Endothelial cell of umbilical vein (primary cell): ENCODE measurements at regions not wholly inside any gene's neighbourhood (a gene's known extent, or its start where the extent isn't known, plus 50 kb on each side); places are given as distances from the start of the nearest gene placed in this dataset.

Source experiments
- BruUV-seq: library from RNA; stranded (reverse); fragments of 400-500 nt; replicated peaks from 2 replicates; lab custom pipeline; 2021; lab: Mats Ljungman, UMichigan
- CTCF ChIA-PET: fragments of 300-600, 350-600 bp; sonication (Branson Sonifier 250); formaldehyde crosslinking; loops from one replicate; lab custom pipeline; 2021; ENCODE audit warnings: antibody characterized with exemption, inconsistent platforms; lab: Charles Lee
- POLR2A ChIA-PET: fragments of 300-600, 350-600 bp; sonication (Branson Sonifier 250); formaldehyde crosslinking; loops from one replicate; lab custom pipeline; 2021; ENCODE audit warnings: antibody characterized with exemption, inconsistent platforms; lab: Charles Lee
- DNase-seq: peaks from one replicate; pipeline ENCODE4 v3.0.0-alpha.2; 2011; ENCODE audit warnings: low read depth, low spot score
- FAIRE-seq: peaks from 2 replicates; lab custom pipeline; 2011; peaks lifted over from hg19 to GRCh38; lab: Jason Lieb, UNC
- H2AFZ ChIP-seq: 2 replicates; pipeline ENCODE4 v1.6.0; 2012; ENCODE audit warnings: low read depth, low read length, control low read depth, inconsistent platforms
- H3K27ac ChIP-seq: 2 replicates; pipeline ENCODE4 v1.5.1; 2011; ENCODE audit warnings: low read depth, mild to moderate bottlenecking, control low read depth, low read length, moderate library complexity; ENCODE audit not compliant: insufficient read depth
- H3K27me3 ChIP-seq, 2 experiments: 2 replicates each; pipeline versions ENCODE4 v1.6.0 to v1.6.1; 2011; ENCODE audit warnings: low read length in 2 of 2, mixed read lengths in 1 of 2; ENCODE audit not compliant: control insufficient read depth in 2 of 2, insufficient read depth in 2 of 2
- H3K36me3 ChIP-seq, 2 experiments: 2 replicates in 1 of 2; 3 replicates in 1 of 2; pipeline ENCODE4 v1.5.1; 2011; ENCODE audit warnings: low read length in 2 of 2, mild to moderate bottlenecking in 1 of 2, moderate library complexity in 1 of 2; ENCODE audit not compliant: control insufficient read depth in 2 of 2, insufficient read depth in 2 of 2; ENCODE audit errors: extremely low read depth in 1 of 2
- H3K4me1 ChIP-seq: 3 replicates; pipeline ENCODE4 v1.5.1; 2011; ENCODE audit warnings: mild to moderate bottlenecking, low read length; ENCODE audit not compliant: control insufficient read depth, insufficient read depth; ENCODE audit errors: extremely low read depth
- H3K4me2 ChIP-seq: 2 replicates; pipeline ENCODE4 v1.6.1; 2011; ENCODE audit warnings: low read length, control low read depth, mixed read lengths; ENCODE audit not compliant: insufficient read depth
- H3K4me3 ChIP-seq, 3 experiments: fragments of 200-600 bp in 1 of 3; sonication (generic), shearing (Covaris generic) in 1 of 3; replicated peaks in 1 of 3; 2 replicates each; pipeline ENCODE4 v1.5.1; 2011 to 2016; ENCODE audit warnings: control low read depth in 3 of 3, low read length in 3 of 3, mild to moderate bottlenecking in 2 of 3, inconsistent platforms in 1 of 3, low read depth in 1 of 3, moderate library complexity in 1 of 3; ENCODE audit not compliant: insufficient read depth in 1 of 3
- H3K79me2 ChIP-seq: 2 replicates; pipeline ENCODE4 v1.6.0; 2012; ENCODE audit warnings: low read length, inconsistent platforms; ENCODE audit not compliant: control insufficient read depth, insufficient read depth
- H3K9ac ChIP-seq: replicated peaks from 2 replicates; pipeline ENCODE3; 2011; ENCODE audit warnings: low read length, control low read depth; ENCODE audit not compliant: insufficient read depth; ENCODE audit errors: extremely low read depth
- H3K9me1 ChIP-seq: replicated peaks from 3 replicates; pipeline ENCODE4 v1.6.0; 2011; ENCODE audit warnings: mild to moderate bottlenecking, low read length; ENCODE audit not compliant: control insufficient read depth, insufficient read depth; ENCODE audit errors: extremely low read depth
- H3K9me3 ChIP-seq: replicated peaks from 2 replicates; pipeline ENCODE4 v1.5.1; 2012; ENCODE audit warnings: low read length, inconsistent platforms; ENCODE audit not compliant: control insufficient read depth, insufficient read depth
- H4K20me1 ChIP-seq: replicated peaks from 2 replicates; pipeline ENCODE3; 2011; ENCODE audit warnings: mild to moderate bottlenecking, low read length; ENCODE audit not compliant: control insufficient read depth, insufficient read depth; ENCODE audit errors: extremely low read depth
- EZH2 ChIP-seq: IDR thresholded peaks from 2 replicates; pipeline ENCODE4 v1.6.1; 2012; ENCODE audit warnings: borderline replicate concordance, low read depth, mild to moderate bottlenecking, moderate library complexity, low read length, inconsistent platforms; ENCODE audit not compliant: severe bottlenecking
- FOS ChIP-seq: IDR thresholded peaks from 2 replicates; pipeline ENCODE4 v1.6.1; 2011; ENCODE audit warnings: mild to moderate bottlenecking, low read length, moderate library complexity, borderline replicate concordance; ENCODE audit not compliant: insufficient read depth
- GATA2 ChIP-seq: IDR thresholded peaks from 2 replicates; pipeline ENCODE4 v1.7.0; 2011; ENCODE audit warnings: low read depth, mild to moderate bottlenecking, moderate library complexity, mixed read lengths, low read length; ENCODE audit not compliant: insufficient read length, insufficient read depth
- JUN ChIP-seq: IDR thresholded peaks from 2 replicates; pipeline ENCODE4 v1.6.1; 2011; ENCODE audit warnings: borderline replicate concordance, low read depth; ENCODE audit not compliant: insufficient read length, insufficient read depth
- MYC ChIP-seq: IDR thresholded peaks from one replicate; pipeline ENCODE4 v1.6.1; 2011; ENCODE audit warnings: mild to moderate bottlenecking, low read depth, low read length
- POLR2A ChIP-seq: IDR thresholded peaks from 2 replicates; pipeline ENCODE4 v1.6.1; 2012; ENCODE audit warnings: low read depth, mild to moderate bottlenecking, control low read depth, low read length
- POLR2AphosphoS5 ChIP-seq: IDR thresholded peaks from 2 replicates; pipeline ENCODE4 v1.6.1; 2012; ENCODE audit warnings: low read depth, mild to moderate bottlenecking, control low read depth, low read length, moderate library complexity; ENCODE audit not compliant: insufficient read depth
- dilution Hi-C: fragments of 300-500 bp; cut with MboI; formaldehyde crosslinking; loops from one replicate; pipeline ENCODE4 v1.15.0; 2019; ENCODE audit warnings: low sequenced_read_pairs; ENCODE audit not compliant: extremely low pct_ligation_motif_present
- intact Hi-C: fragments of 100-400 bp; cut with micrococcal nuclease; formaldehyde crosslinking; loops from one replicate; pipeline ENCODE4 v1.10.0; 2022
- TF ChIP-seq, protein P1 (sequence below), 2 donors: IDR thresholded peaks; 1 replicate in 1 of 2; 2 replicates in 1 of 2; pipeline ENCODE4 v1.5.1; 2011; ENCODE audit warnings: low read length in 2 of 2, mild to moderate bottlenecking in 2 of 2, moderate library complexity in 2 of 2, control low read depth in 1 of 2, inconsistent platforms in 1 of 2, low read depth in 1 of 2; ENCODE audit not compliant: insufficient read depth in 1 of 2; ENCODE audit errors: extremely low read depth in 1 of 2
- TF ChIP-seq, protein P2 (sequence below): IDR thresholded peaks from 2 replicates; pipeline ENCODE4 v1.6.1; 2011; ENCODE audit not compliant: insufficient read depth, insufficient read length

DNA sequence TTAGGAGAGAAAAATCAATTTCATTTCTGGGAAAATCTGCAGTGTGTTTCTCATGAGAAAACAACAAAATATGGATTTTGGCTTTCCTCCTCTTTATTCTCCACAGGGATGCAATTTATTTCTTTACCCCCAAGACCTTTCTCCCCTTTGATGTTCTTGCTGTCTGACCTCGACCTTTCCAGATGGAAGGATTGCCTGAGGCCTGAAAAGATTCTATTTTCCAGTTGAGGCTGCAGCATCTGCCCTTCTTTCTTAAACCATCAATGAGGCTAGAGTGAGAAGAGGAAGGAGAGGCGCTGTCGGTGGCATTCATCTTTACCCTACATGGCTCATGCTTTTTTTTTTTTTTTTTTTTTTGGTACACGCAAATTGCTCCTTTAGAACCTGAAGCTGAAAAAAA is 344.2 kb upstream of the BTBD3 start:
- BruUV-seq: no TSS peak
- intact Hi-C loops: no loop called here
- H3K4me3 ChIP-seq: no peak overlapping the region
- no peaks in the 10 kb centered on the region for H4K20me1 ChIP-seq
- FAIRE-seq (no peak), DNase-seq (no peak)
- no peak for TF ChIP-seq JUN
- no peak for TF ChIP-seq EZH2
- TF ChIP-seq POLR2AphosphoS5: no peak
- TF ChIP-seq, protein P1, sequence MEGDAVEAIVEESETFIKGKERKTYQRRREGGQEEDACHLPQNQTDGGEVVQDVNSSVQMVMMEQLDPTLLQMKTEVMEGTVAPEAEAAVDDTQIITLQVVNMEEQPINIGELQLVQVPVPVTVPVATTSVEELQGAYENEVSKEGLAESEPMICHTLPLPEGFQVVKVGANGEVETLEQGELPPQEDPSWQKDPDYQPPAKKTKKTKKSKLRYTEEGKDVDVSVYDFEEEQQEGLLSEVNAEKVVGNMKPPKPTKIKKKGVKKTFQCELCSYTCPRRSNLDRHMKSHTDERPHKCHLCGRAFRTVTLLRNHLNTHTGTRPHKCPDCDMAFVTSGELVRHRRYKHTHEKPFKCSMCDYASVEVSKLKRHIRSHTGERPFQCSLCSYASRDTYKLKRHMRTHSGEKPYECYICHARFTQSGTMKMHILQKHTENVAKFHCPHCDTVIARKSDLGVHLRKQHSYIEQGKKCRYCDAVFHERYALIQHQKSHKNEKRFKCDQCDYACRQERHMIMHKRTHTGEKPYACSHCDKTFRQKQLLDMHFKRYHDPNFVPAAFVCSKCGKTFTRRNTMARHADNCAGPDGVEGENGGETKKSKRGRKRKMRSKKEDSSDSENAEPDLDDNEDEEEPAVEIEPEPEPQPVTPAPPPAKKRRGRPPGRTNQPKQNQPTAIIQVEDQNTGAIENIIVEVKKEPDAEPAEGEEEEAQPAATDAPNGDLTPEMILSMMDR (IDR thresholded peaks at IDR 0.05; ENCODE audit: extremely low read depth in 1 of 2, insufficient read depth in 1 of 2, low read depth in 1 of 2, low read length in 2 of 2): no peak
- no peak for TF ChIP-seq MYC
- TF ChIP-seq FOS: no peak
- no peak for TF ChIP-seq POLR2A
- no peak for TF ChIP-seq GATA2
- TF ChIP-seq, protein P2, sequence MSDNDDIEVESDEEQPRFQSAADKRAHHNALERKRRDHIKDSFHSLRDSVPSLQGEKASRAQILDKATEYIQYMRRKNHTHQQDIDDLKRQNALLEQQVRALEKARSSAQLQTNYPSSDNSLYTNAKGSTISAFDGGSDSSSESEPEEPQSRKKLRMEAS: no peak
- no peaks in the 10 kb centered on the region for H3K4me1 ChIP-seq
- ChIA-PET CTCF (no interaction called here), POLR2A (no interaction called here)
- no peak overlapping the region for H3K9ac ChIP-seq
- no peaks in the 10 kb centered on the region for H3K9me3 ChIP-seq
- dilution Hi-C loops: no loop called here
- no peaks in the 10 kb centered on the region for H3K36me3 ChIP-seq
- H2AFZ ChIP-seq: no peak overlapping the region
- H3K27me3 ChIP-seq: no peaks in the 10 kb centered on the region
- no peak overlapping the region for H3K4me2 ChIP-seq
- H3K9me1 ChIP-seq: no peaks in the 10 kb centered on the region
- no peaks in the 10 kb centered on the region for H3K79me2 ChIP-seq
- H3K27ac ChIP-seq: no peak overlapping the region
